ENCODE measurements at regions not wholly inside any gene's neighbourhood (a gene's known extent, or its start where the extent isn't known, plus 50 kb on each side); places are given as distances from the start of the nearest gene placed in this dataset.

- Histone ChIP-seq H3K36me3 (no peaks in the 10 kb centered on the region), H3K4me3 (no peak overlapping the region), H3K27me3 (no peaks in the 10 kb centered on the region), H3K9me3 (peaks cover 0 to 15% (median under 1%) of the 10 kb centered on the region in 12 donors), H3K27ac (no peak overlapping the region), H3K4me1 (no peaks in the 10 kb centered on the region)
- ATAC-seq, result no peak
- WGBS, 4 donors, result 81 to 92% (median 90%) methylated on average over 1 of the region's 1 CpG
- intact Hi-C loops (cut with DNase I), result no loop called here
- DNase-seq, result no peak
- TF ChIP-seq CTCF (IDR thresholded peaks at IDR 0.05), result no peak
- TF ChIP-seq POLR2A (IDR thresholded peaks at IDR 0.05), result no peak
These were observed 405.1 kb downstream of the KCTD16 start for GRCh38 chr5:144575736-144576135.

DNA sequence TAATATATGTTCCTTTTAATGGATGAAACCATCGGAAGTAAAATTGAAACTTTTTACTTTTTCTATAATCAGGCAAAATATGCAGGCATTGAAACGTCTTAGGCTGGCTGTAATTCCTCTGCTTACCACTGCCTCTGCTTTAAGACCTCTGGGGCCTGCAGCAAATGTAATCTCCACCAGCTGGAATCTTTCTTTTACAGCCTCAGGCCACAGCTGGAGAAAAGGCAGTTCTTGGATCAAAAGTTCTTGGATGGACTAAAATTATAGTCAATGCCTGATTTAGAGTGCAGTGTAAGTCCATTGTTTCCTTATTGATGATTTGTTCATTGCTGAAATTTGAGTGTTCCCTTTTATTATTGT lies 396.7 kb downstream of the KCTD16 start:
- WGBS, 4 donors, result 53 to 68% (median 61%) methylated on average over 2 of the region's 2 CpGs
- H3K27ac ChIP-seq, result no peak overlapping the region
- intact Hi-C loops (cut with DNase I), result no loop called here
- no peak overlapping the region for H3K4me3 ChIP-seq
- no peaks in the 10 kb centered on the region for H3K4me1 ChIP-seq
- DNase-seq (no peak), ATAC-seq (no peak)
- TF ChIP-seq POLR2A (IDR thresholded peaks at IDR 0.05) (no peak), CTCF (IDR thresholded peaks at IDR 0.05) (no peak)
- no peaks in the 10 kb centered on the region for H3K36me3 ChIP-seq
- no peaks in the 10 kb centered on the region for H3K27me3 ChIP-seq
- H3K9me3 ChIP-seq, result peaks cover 0 to 50% (median 24%) of the 10 kb centered on the region in 12 donors

DNA sequence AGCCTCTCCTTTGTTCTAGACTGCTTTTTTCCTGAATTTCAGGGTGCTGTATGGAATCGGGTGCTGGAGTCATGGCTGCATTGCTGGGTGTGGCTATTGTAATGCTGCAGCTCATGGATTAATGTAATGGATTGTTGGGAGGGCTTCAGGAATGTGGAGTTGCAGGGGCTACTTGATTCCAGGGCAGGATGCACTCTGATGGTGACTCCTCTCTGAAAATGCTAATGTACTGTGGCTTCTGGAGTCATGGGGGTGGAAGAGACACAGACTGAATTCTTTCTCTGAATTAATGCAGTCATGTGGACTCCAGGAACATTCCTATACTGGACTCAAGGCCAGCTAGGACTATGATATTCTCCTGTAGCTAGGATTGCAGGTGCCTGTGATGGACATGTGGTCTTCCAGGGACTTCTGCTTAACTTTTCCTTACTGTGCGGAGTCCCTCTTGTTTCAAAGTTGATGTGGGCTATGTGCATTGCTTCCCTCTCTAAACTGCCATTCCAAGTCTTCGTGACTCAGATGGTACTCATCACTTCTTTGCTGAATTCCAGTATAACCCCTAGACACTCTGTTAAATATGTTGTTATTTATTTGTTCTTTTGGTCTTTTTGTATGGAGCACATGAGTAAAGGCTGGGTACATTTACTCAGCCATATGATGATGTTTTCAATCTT lies 396.2 kb downstream of the KCTD16 start:
- Histone ChIP-seq H3K27ac (no peak overlapping the region), H3K36me3 (no peaks in the 10 kb centered on the region), H3K4me3 (no peak overlapping the region), H3K27me3 (no peaks in the 10 kb centered on the region), H3K4me1 (no peaks in the 10 kb centered on the region), H3K9me3 (peaks cover 0 to 50% (median 24%) of the 10 kb centered on the region in 12 donors)
- DNase-seq, result no peak
- 74 to 77% (median 76%) methylated on average over 3 of the region's 3 CpGs for WGBS, 4 donors
- TF ChIP-seq POLR2A (IDR thresholded peaks at IDR 0.05), result no peak
- no peak for TF ChIP-seq CTCF (IDR thresholded peaks at IDR 0.05)
- intact Hi-C loops (cut with DNase I), result no loop called here
- no peak for ATAC-seq

GRCh38 chr5:144549580-144549979 lies 378.9 kb downstream of the KCTD16 start:
- TF ChIP-seq POLR2A (IDR thresholded peaks at IDR 0.05) (no peak), CTCF (IDR thresholded peaks at IDR 0.05) (no peak)
- 31 to 53% (median 37%) methylated on average over 3 of the region's 3 CpGs for WGBS, 4 donors
- DNase-seq (no peak), ATAC-seq (no peak)
- Histone ChIP-seq H3K9me3 (peaks cover 0 to 11% (median 0%) of the 10 kb centered on the region in 12 donors), H3K27ac (no peak overlapping the region), H3K4me3 (no peak overlapping the region), H3K36me3 (no peaks in the 10 kb centered on the region), H3K4me1 (no peaks in the 10 kb centered on the region), H3K27me3 (no peaks in the 10 kb centered on the region)
- intact Hi-C loops (cut with DNase I), result no loop called here

All from heart left ventricle (tissue), 16 donors.